ENCODE measurements at regions not wholly inside any gene's neighbourhood (a gene's known extent, or its start where the extent isn't known, plus 50 kb on each side); places are given as distances from the start of the nearest gene placed in this dataset.

GRCh38 chr13:65756071-65756671 is 1474.0 kb downstream of the PCDH9 start:
- no peak for TF ChIP-seq CTCF (IDR thresholded peaks at IDR 0.05 in 4 of 5, conservative IDR thresholded peaks at IDR 0.05 in 1 of 5)
- no peak for TF ChIP-seq POLR2A (IDR thresholded peaks at IDR 0.05)

All from gastrocnemius medialis (tissue), 4 donors.